ENCODE measurements at regions not wholly inside any gene's neighbourhood (a gene's known extent, or its start where the extent isn't known, plus 50 kb on each side); places are given as distances from the start of the nearest gene placed in this dataset.
"Not testable (repeated sequence)": the region's sequence is repeated elsewhere in the genome, so short reads cannot be mapped to it uniquely, and the experiment has no call there.

GRCh38 chr7:46916581-46916980 lies 665.3 kb downstream of the TNS3 start:
- TF ChIP-seq CTCF (IDR thresholded peaks at IDR 0.05): no peak
- CTCF ChIA-PET: no interaction called here
- no peak for ATAC-seq
- Mint-ChIP-seq H3K4me3 (no peak overlapping the region), H3K27me3 (no peaks in the 10 kb centered on the region), H3K27ac (no peak overlapping the region), H3K4me1 (ENCODE audit: low read depth) (no peaks in the 10 kb centered on the region), H3K36me3 (ENCODE audit: low read depth) (no peaks in the 10 kb centered on the region), H3K9me3 (peaks cover 4% of the 10 kb centered on the region)
- no peak for DNase-seq
- intact Hi-C loops (cut with micrococcal nuclease): no loop called here
- POLR2A ChIA-PET: interaction anchor here (0.8 kb wide), 1 partner anchor 994 kb away, joined by 4 read pairs; no protein-coding TSS in a partner anchor

- intact Hi-C loops (cut with micrococcal nuclease): no loop called here
- TF ChIP-seq CTCF (IDR thresholded peaks at IDR 0.05): no peak
- H3K9me3 Mint-ChIP-seq: peaks cover 4% of the 10 kb centered on the region
- DNase-seq (no peak), ATAC-seq (no peak)
- H3K36me3 Mint-ChIP-seq (ENCODE audit: low read depth): no peaks in the 10 kb centered on the region
- H3K27ac Mint-ChIP-seq: no peak overlapping the region
- POLR2A ChIA-PET: no interaction called here
- H3K4me1 Mint-ChIP-seq (ENCODE audit: low read depth): no peaks in the 10 kb centered on the region
- CTCF ChIA-PET: no interaction called here
- no peaks in the 10 kb centered on the region for H3K27me3 Mint-ChIP-seq
- no peak overlapping the region for H3K4me3 Mint-ChIP-seq
These were observed 669.2 kb downstream of the TNS3 start for GRCh38 chr7:46912692-46913091.

GRCh38 chr7:46909601-46910051 lies 672.3 kb downstream of the TNS3 start:
- POLR2A ChIA-PET: no interaction called here
- no peak for TF ChIP-seq CTCF (IDR thresholded peaks at IDR 0.05)
- no peak for ATAC-seq
- Mint-ChIP-seq H3K4me3 (no peak overlapping the region), H3K27me3 (no peaks in the 10 kb centered on the region), H3K4me1 (ENCODE audit: low read depth) (no peaks in the 10 kb centered on the region), H3K36me3 (ENCODE audit: low read depth) (no peaks in the 10 kb centered on the region), H3K9me3 (peaks cover 6% of the 10 kb centered on the region), H3K27ac (no peak overlapping the region)
- intact Hi-C loops (cut with micrococcal nuclease): no loop called here
- DNase-seq: no peak
- CTCF ChIA-PET: interaction anchor here (0.7 kb wide), 1 partner anchor 28 kb away, joined by 3 read pairs; no protein-coding TSS in a partner anchor

GRCh38 chr7:46908770-46909169 lies 673.1 kb downstream of the TNS3 start:
- POLR2A ChIA-PET: no interaction called here
- CTCF ChIA-PET: no interaction called here
- no peaks in the 10 kb centered on the region for H3K36me3 Mint-ChIP-seq (ENCODE audit: low read depth)
- no peak for ATAC-seq
- intact Hi-C loops (cut with micrococcal nuclease): no loop called here
- peaks cover 3% of the 10 kb centered on the region for H3K9me3 Mint-ChIP-seq
- DNase-seq: no peak
- H3K27me3 Mint-ChIP-seq: no peaks in the 10 kb centered on the region
- H3K4me3 Mint-ChIP-seq: no peak overlapping the region
- no peak for TF ChIP-seq CTCF (IDR thresholded peaks at IDR 0.05)
- no peaks in the 10 kb centered on the region for H3K4me1 Mint-ChIP-seq (ENCODE audit: low read depth)
- H3K27ac Mint-ChIP-seq: no peak overlapping the region

- H3K27me3 Mint-ChIP-seq, ATAC-seq, DNase-seq: not testable (repeated sequence)
These were observed 677.4 kb downstream of the TNS3 start for GRCh38 chr7:46904523-46904922.

GRCh38 chr7:46902463-46902862 lies 679.4 kb downstream of the TNS3 start:
- intact Hi-C loops (cut with micrococcal nuclease): no loop called here
- H3K4me1 Mint-ChIP-seq (ENCODE audit: low read depth): no peaks in the 10 kb centered on the region
- H3K36me3 Mint-ChIP-seq (ENCODE audit: low read depth): no peaks in the 10 kb centered on the region
- CTCF ChIA-PET: no interaction called here
- POLR2A ChIA-PET: no interaction called here
- no peak for TF ChIP-seq CTCF (IDR thresholded peaks at IDR 0.05)
- no peak overlapping the region for H3K4me3 Mint-ChIP-seq
- no peak for ATAC-seq
- H3K9me3 Mint-ChIP-seq: peaks cover 6% of the 10 kb centered on the region
- DNase-seq: no peak
- no peak overlapping the region for H3K27ac Mint-ChIP-seq
- no peaks in the 10 kb centered on the region for H3K27me3 Mint-ChIP-seq

More at GRCh38 chr7:46904523-46904922, 677.4 kb downstream of the TNS3 start:
- CTCF ChIA-PET; H3K36me3 Mint-ChIP-seq (ENCODE audit: low read depth); H3K4me1 Mint-ChIP-seq (ENCODE audit: low read depth); H3K4me3 Mint-ChIP-seq; H3K27ac Mint-ChIP-seq; intact Hi-C loops (cut with micrococcal nuclease); H3K9me3 Mint-ChIP-seq; POLR2A ChIA-PET: not testable (repeated sequence)
